ENCODE measurements at regions not wholly inside any gene's neighbourhood (a gene's known extent, or its start where the extent isn't known, plus 50 kb on each side); places are given as distances from the start of the nearest gene placed in this dataset.
A peak's percentile ranks its signal among the peaks of the same experiment; 100 is the strongest.

DNA sequence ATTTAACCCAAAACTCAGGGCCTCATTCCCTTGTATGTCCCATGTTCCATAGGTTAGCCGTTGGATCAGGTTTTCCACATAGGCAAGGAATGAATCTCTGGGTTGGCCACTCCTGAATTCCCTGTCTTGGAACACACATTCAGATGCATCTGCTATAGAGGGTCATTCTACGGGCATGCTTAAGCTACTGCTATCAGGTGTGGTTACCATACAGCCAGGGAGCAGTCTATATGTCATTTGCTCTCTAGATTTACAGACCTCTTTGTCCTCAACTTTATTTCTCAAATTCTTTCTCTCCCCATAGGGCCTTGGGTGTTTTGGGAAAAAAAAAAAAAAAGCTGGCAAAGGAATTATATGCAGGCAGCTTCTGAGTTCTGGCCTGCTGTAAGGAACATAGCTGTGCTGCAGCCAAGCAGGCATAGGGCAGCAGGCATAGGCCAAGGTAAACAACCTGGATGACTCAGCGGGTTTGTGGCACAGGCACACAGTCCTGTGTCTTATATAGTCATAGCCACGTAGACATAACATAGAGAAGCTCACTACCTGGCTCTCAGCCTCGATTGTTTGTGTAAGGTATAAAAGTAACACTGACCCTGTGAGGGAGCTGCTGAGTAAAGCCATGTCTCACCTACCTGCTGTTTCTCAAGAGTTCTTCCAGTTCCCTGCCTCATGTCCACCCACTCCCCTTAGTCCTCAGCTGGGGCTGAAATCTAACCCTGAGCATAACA, 141.5 kb downstream of the OSTF1 start:
- Histone ChIP-seq H3K4me1 (ENCODE audit: control insufficient read depth in 2 of 2, insufficient read depth in 2 of 2, low read length in 1 of 2) (peaks cover 0 to 3% of the 10 kb centered on the region in 2 donors), H3K9me3 (ENCODE audit: control insufficient read depth in 2 of 2, insufficient read depth in 1 of 2, low read depth in 1 of 2, low read length in 1 of 2) (peaks cover 3% of the 10 kb centered on the region in 2 donors), H3K4me3 (ENCODE audit: low read depth in 1 of 2, low read length in 2 of 2) (no peak overlapping the region), H3K27ac (ENCODE audit: low read depth in 2 of 2, low read length in 1 of 2) (peak overlapping the region; percentile 82 to 84), H3K27me3 (ENCODE audit: control insufficient read depth in 1 of 2, insufficient read depth in 2 of 2, low read length in 2 of 2) (no peaks in the 10 kb centered on the region), H3K36me3 (ENCODE audit: control insufficient read depth in 2 of 2, insufficient read depth in 2 of 2, low read length in 1 of 2) (peaks cover 0 to 3% of the 10 kb centered on the region in 2 donors)
- WGBS, 2 donors = 37 to 48% methylated on average over 5 of the region's 5 CpGs

DNA sequence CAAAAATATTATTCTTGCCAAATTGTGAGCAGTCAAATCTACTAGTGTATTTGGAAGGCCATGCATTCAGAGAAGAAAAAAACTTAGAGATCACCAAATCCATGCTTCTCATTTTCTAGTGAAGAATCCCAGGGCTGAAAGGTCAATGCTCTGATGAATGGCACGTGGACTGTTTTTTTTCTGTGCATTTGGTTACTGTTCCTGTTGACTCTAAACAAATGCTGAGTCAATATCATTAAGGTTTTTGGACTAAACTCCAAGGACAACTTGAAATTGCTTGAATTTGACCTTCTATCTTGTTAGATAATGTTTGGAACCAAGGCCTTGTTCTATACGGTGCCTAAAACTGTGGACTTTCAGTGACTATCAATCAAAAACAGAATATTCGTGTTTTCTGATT, 142.2 kb downstream of the OSTF1 start:
- peak overlapping the region in 1 of 2 donors; percentile 82 for H3K27ac ChIP-seq (ENCODE audit: low read depth in 2 of 2, low read length in 1 of 2)

DNA sequence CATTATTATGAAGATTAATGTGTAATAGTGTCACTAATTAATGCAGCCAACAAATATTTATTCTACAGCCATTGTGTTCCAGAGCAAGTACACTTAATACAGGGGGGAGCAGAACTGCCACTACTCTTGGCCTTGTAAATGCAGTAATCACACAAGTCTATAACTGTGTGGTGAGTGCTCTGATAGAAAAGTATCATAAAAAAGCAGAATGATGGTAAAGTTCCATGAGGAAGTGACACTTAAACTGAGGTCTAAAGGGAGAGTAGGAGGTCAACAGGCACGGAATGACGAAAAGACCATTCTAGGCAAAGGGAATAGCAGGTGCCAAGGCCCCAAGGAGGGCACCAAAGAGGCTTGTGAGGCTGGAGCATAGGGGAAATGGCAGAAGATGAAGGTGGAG, 142.9 kb downstream of the OSTF1 start:
- no peak overlapping the region for H3K27ac ChIP-seq (ENCODE audit: low read depth in 2 of 2, low read length in 1 of 2)
- peaks cover 3% of the 10 kb centered on the region in 2 donors for H3K9me3 ChIP-seq (ENCODE audit: control insufficient read depth in 2 of 2, insufficient read depth in 1 of 2, low read depth in 1 of 2, low read length in 1 of 2)
- H3K4me1 ChIP-seq (ENCODE audit: control insufficient read depth in 2 of 2, insufficient read depth in 2 of 2, low read length in 1 of 2) = peaks cover 0 to 3% of the 10 kb centered on the region in 2 donors
- no peaks in the 10 kb centered on the region for H3K27me3 ChIP-seq (ENCODE audit: control insufficient read depth in 1 of 2, insufficient read depth in 2 of 2, low read length in 2 of 2)
- H3K36me3 ChIP-seq (ENCODE audit: control insufficient read depth in 2 of 2, insufficient read depth in 2 of 2, low read length in 1 of 2) = peaks cover 0 to 2% of the 10 kb centered on the region in 2 donors
- H3K4me3 ChIP-seq (ENCODE audit: low read depth in 1 of 2, low read length in 2 of 2) = no peak overlapping the region
- 84 to 90% methylated on average over 2 of the region's 2 CpGs for WGBS, 2 donors

More for the DNA sequence above, 142.2 kb downstream of the OSTF1 start:
- Histone ChIP-seq H3K4me3 (ENCODE audit: low read depth in 1 of 2, low read length in 2 of 2) (no peak overlapping the region), H3K4me1 (ENCODE audit: control insufficient read depth in 2 of 2, insufficient read depth in 2 of 2, low read length in 1 of 2) (peaks cover 0 to 3% of the 10 kb centered on the region in 2 donors), H3K27me3 (ENCODE audit: control insufficient read depth in 1 of 2, insufficient read depth in 2 of 2, low read length in 2 of 2) (no peaks in the 10 kb centered on the region), H3K36me3 (ENCODE audit: control insufficient read depth in 2 of 2, insufficient read depth in 2 of 2, low read length in 1 of 2) (peaks cover 0 to 3% of the 10 kb centered on the region in 2 donors), H3K9me3 (ENCODE audit: control insufficient read depth in 2 of 2, insufficient read depth in 1 of 2, low read depth in 1 of 2, low read length in 1 of 2) (peaks cover 3% of the 10 kb centered on the region in 2 donors)
- 54 to 66% methylated on average over 3 of the region's 3 CpGs for WGBS, 2 donors

DNA sequence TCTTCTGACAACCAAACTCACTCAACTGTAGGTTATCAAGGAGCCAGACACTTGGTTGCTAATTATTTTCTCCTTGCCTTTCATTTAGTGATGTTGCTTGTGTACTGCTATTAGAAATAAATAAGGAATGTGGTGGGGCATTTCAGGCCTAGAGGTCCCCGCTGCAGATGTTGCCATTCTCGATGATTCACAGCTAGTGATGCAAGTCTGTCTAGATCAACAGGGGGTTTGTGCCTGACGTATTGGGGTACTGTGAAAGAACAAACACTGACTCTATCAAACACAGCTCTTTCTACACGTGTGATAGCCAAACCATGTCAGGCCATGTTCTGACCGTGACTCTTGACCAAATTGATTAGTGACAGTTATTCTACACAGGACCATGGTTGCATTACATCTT, 144.7 kb downstream of the OSTF1 start:
- Histone ChIP-seq H3K4me1 (ENCODE audit: control insufficient read depth in 2 of 2, insufficient read depth in 2 of 2, low read length in 1 of 2) (peaks cover 0 to 3% of the 10 kb centered on the region in 2 donors), H3K9me3 (ENCODE audit: control insufficient read depth in 2 of 2, insufficient read depth in 1 of 2, low read depth in 1 of 2, low read length in 1 of 2) (no peaks in the 10 kb centered on the region), H3K27ac (ENCODE audit: low read depth in 2 of 2, low read length in 1 of 2) (no peak overlapping the region), H3K4me3 (ENCODE audit: low read depth in 1 of 2, low read length in 2 of 2) (no peak overlapping the region), H3K27me3 (ENCODE audit: control insufficient read depth in 1 of 2, insufficient read depth in 2 of 2, low read length in 2 of 2) (no peaks in the 10 kb centered on the region), H3K36me3 (ENCODE audit: control insufficient read depth in 2 of 2, insufficient read depth in 2 of 2, low read length in 1 of 2) (no peaks in the 10 kb centered on the region)
- WGBS, 2 donors = 87 to 89% methylated on average over 5 of the region's 5 CpGs

DNA sequence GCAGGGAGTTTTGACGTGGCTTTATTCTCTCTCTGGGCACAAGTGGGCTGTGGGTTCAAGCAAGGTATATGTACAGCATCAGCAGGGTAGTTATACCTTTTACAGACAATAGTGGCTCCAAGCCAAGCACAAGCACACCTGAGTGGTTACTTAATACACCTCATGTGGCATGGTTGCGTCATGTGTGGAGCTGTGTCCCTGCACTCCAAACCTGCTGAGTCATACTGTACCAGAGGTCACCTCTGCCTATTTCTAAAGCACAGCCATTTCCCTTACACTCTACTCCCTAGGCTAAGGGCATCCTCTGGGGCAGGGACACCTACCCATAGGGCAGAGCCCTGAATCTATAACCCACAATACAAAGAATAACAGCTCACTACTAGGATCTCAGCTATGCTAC, 147.3 kb downstream of the OSTF1 start:
- H3K4me3 ChIP-seq (ENCODE audit: low read depth in 1 of 2, low read length in 2 of 2) = no peak overlapping the region
- no peaks in the 10 kb centered on the region for H3K9me3 ChIP-seq (ENCODE audit: control insufficient read depth in 2 of 2, insufficient read depth in 1 of 2, low read depth in 1 of 2, low read length in 1 of 2)
- WGBS, 2 donors = 85 to 89% methylated on average over 2 of the region's 2 CpGs
- no peaks in the 10 kb centered on the region for H3K36me3 ChIP-seq (ENCODE audit: control insufficient read depth in 2 of 2, insufficient read depth in 2 of 2, low read length in 1 of 2)
- peaks cover 0 to 7% of the 10 kb centered on the region in 2 donors for H3K4me1 ChIP-seq (ENCODE audit: control insufficient read depth in 2 of 2, insufficient read depth in 2 of 2, low read length in 1 of 2)
- H3K27me3 ChIP-seq (ENCODE audit: control insufficient read depth in 1 of 2, insufficient read depth in 2 of 2, low read length in 2 of 2) = no peaks in the 10 kb centered on the region
- no peak overlapping the region for H3K27ac ChIP-seq (ENCODE audit: low read depth in 2 of 2, low read length in 1 of 2)

DNA sequence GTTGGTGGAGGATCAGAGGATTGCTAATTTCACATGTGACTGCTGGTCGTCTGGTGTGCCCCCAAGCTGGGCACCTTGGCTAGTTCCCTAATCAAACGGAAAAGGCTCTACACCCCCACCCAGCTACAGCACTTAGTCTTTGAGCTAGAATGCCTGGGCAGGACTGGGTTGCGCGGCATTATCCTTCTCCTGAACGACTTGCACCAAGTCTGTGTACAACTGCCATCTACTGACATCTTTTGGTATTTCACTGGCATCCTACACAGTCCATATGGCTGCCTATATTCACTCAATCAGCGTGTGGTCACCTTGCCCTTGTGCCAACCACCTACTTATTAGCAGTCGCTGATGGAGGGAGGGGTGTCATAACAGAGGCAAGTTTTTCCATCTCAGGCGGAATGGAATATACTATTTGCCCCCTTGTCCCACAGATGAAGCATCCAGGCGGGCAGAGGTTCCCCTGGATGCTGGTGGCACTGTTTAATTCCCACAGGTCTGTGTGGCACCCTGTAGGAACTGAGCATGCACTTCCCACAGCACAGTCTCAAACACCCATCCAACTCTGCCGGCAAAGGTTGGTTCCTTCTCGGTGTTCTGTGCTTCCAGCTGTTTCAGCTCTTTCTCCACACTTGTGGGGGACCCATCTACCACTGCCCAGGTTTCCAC, 150.1 kb downstream of the OSTF1 start:
- Histone ChIP-seq H3K27ac (ENCODE audit: low read depth in 2 of 2, low read length in 1 of 2) (peak overlapping the region in 1 of 2 donors; percentile 29), H3K27me3 (ENCODE audit: control insufficient read depth in 1 of 2, insufficient read depth in 2 of 2, low read length in 2 of 2) (no peaks in the 10 kb centered on the region), H3K36me3 (ENCODE audit: control insufficient read depth in 2 of 2, insufficient read depth in 2 of 2, low read length in 1 of 2) (no peaks in the 10 kb centered on the region), H3K9me3 (ENCODE audit: control insufficient read depth in 2 of 2, insufficient read depth in 1 of 2, low read depth in 1 of 2, low read length in 1 of 2) (no peaks in the 10 kb centered on the region), H3K4me3 (ENCODE audit: low read depth in 1 of 2, low read length in 2 of 2) (no peak overlapping the region), H3K4me1 (ENCODE audit: control insufficient read depth in 2 of 2, insufficient read depth in 2 of 2, low read length in 1 of 2) (peaks cover 0 to 7% of the 10 kb centered on the region in 2 donors)
- 44 to 45% methylated on average over 11 of the region's 11 CpGs for WGBS, 2 donors

DNA sequence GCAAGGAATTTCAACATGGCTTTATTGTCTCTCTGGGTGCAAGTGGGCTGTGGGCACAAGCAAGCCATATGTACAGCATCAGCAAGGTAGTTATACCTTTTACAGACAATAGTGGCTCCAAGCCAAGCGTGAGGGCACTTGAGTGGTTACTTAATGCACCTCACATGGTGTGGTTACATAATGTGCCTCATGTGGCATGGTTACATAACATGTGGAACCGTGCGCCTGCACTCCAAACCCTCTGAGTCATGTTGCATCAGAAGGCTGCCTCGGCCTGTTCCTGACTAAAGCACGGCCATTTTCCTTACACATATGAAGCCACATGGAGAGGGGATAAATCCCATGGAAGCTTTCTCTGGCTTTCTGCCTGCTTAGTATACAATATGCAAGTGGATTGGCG, 150.9 kb downstream of the OSTF1 start:
- H3K4me3 ChIP-seq (ENCODE audit: low read depth in 1 of 2, low read length in 2 of 2) = no peak overlapping the region
- no peaks in the 10 kb centered on the region for H3K27me3 ChIP-seq (ENCODE audit: control insufficient read depth in 1 of 2, insufficient read depth in 2 of 2, low read length in 2 of 2)
- WGBS, 2 donors = 43 to 48% methylated on average over 6 of the region's 6 CpGs
- H3K36me3 ChIP-seq (ENCODE audit: control insufficient read depth in 2 of 2, insufficient read depth in 2 of 2, low read length in 1 of 2) = no peaks in the 10 kb centered on the region
- H3K9me3 ChIP-seq (ENCODE audit: control insufficient read depth in 2 of 2, insufficient read depth in 1 of 2, low read depth in 1 of 2, low read length in 1 of 2) = no peaks in the 10 kb centered on the region
- H3K27ac ChIP-seq (ENCODE audit: low read depth in 2 of 2, low read length in 1 of 2) = peak overlapping the region in 1 of 2 donors; percentile 29
- peaks cover 0 to 7% of the 10 kb centered on the region in 2 donors for H3K4me1 ChIP-seq (ENCODE audit: control insufficient read depth in 2 of 2, insufficient read depth in 2 of 2, low read length in 1 of 2)

DNA sequence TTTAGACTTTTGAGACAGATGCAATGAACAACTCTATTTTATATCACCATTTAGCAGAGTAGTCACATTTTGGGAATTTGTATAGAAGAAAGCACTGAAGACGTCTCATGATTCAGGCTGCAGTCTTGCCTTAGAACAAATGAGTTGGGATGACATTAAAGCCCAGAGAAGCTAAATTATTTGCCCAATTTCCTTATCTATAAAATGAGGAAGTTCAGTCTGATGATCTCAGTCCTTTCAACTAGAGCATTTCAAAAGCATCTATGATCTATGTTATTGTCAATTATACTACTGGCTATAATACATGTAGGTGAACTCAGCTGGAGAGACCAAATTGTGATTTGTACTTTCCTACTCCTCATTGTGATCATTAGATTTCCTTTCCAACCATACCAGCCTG, 154.1 kb downstream of the OSTF1 start:
- H3K36me3 ChIP-seq (ENCODE audit: control insufficient read depth in 2 of 2, insufficient read depth in 2 of 2, low read length in 1 of 2) = no peaks in the 10 kb centered on the region
- no peak overlapping the region for H3K27ac ChIP-seq (ENCODE audit: low read depth in 2 of 2, low read length in 1 of 2)
- 83 to 87% methylated on average over 1 of the region's 1 CpG for WGBS, 2 donors
- no peaks in the 10 kb centered on the region for H3K27me3 ChIP-seq (ENCODE audit: control insufficient read depth in 1 of 2, insufficient read depth in 2 of 2, low read length in 2 of 2)
- no peak overlapping the region for H3K4me3 ChIP-seq (ENCODE audit: low read depth in 1 of 2, low read length in 2 of 2)
- no peaks in the 10 kb centered on the region for H3K9me3 ChIP-seq (ENCODE audit: control insufficient read depth in 2 of 2, insufficient read depth in 1 of 2, low read depth in 1 of 2, low read length in 1 of 2)
- peaks cover 0 to 7% of the 10 kb centered on the region in 2 donors for H3K4me1 ChIP-seq (ENCODE audit: control insufficient read depth in 2 of 2, insufficient read depth in 2 of 2, low read length in 1 of 2)

DNA sequence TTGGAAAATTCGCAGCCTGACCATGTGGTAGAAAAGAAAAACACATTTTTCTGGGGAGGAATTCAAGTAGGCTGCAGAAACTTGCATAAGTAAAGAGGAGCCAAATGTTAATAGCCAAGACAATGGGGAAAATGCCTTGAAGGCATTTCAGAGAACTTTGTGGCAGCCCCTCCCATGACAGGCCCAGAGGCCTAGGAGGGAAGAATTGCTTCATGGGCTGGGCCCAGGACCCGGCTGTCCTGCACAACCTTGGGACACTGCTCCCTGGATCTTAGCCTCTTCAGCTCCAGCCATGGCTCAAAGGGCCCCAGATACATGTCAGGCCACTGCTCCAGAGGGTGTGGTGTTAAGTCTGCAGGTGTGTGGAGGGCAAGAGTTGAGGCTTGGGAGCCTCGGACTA, 158.6 kb downstream of the OSTF1 start:
- Histone ChIP-seq H3K4me1 (ENCODE audit: control insufficient read depth in 2 of 2, insufficient read depth in 2 of 2, low read length in 1 of 2) (no peaks in the 10 kb centered on the region), H3K4me3 (ENCODE audit: low read depth in 1 of 2, low read length in 2 of 2) (no peak overlapping the region), H3K27me3 (ENCODE audit: control insufficient read depth in 1 of 2, insufficient read depth in 2 of 2, low read length in 2 of 2) (no peaks in the 10 kb centered on the region), H3K36me3 (ENCODE audit: control insufficient read depth in 2 of 2, insufficient read depth in 2 of 2, low read length in 1 of 2) (no peaks in the 10 kb centered on the region), H3K9me3 (ENCODE audit: control insufficient read depth in 2 of 2, insufficient read depth in 1 of 2, low read depth in 1 of 2, low read length in 1 of 2) (peaks cover 0 to 3% of the 10 kb centered on the region in 2 donors), H3K27ac (ENCODE audit: low read depth in 2 of 2, low read length in 1 of 2) (no peak overlapping the region)
- WGBS, 2 donors = 71 to 75% methylated on average over 3 of the region's 3 CpGs

Measured in esophagus (tissue), 2 donors.